Esophagus (tissue), 2 donors: ENCODE measurements at regions not wholly inside any gene's neighbourhood (a gene's known extent, or its start where the extent isn't known, plus 50 kb on each side); places are given as distances from the start of the nearest gene placed in this dataset.

ENCODE experiments used
- H3K27ac ChIP-seq, 2 donors: one replicate each; pipeline ENCODE4 v1.5.1; 2013; ENCODE audit warnings: low read depth in 2 of 2, mild to moderate bottlenecking in 2 of 2, inconsistent platforms in 1 of 2, low read length in 1 of 2, moderate library complexity in 1 of 2
- H3K27me3 ChIP-seq, 2 donors: one replicate each; pipeline ENCODE4 v1.6.1; 2013; ENCODE audit warnings: low read length in 2 of 2, control low read depth in 1 of 2, mild to moderate bottlenecking in 1 of 2; ENCODE audit not compliant: insufficient read depth in 2 of 2, control insufficient read depth in 1 of 2
- H3K36me3 ChIP-seq, 2 donors: one replicate each; pipeline ENCODE4 v1.6.1; 2013; ENCODE audit warnings: low read length in 1 of 2; ENCODE audit not compliant: control insufficient read depth in 2 of 2, insufficient read depth in 2 of 2
- H3K4me1 ChIP-seq, 2 donors: one replicate each; pipeline ENCODE4 v1.6.1; 2013; ENCODE audit warnings: low read length in 1 of 2; ENCODE audit not compliant: control insufficient read depth in 2 of 2, insufficient read depth in 2 of 2
- H3K4me3 ChIP-seq, 2 donors: one replicate each; pipeline ENCODE4 v1.5.1; 2013; ENCODE audit warnings: low read length in 2 of 2, mild to moderate bottlenecking in 2 of 2, low read depth in 1 of 2, moderate library complexity in 1 of 2
- H3K9me3 ChIP-seq, 2 donors: one replicate each; pipeline ENCODE4 v1.6.1; 2013; ENCODE audit warnings: mild to moderate bottlenecking in 2 of 2, low read depth in 1 of 2, low read length in 1 of 2, moderate library complexity in 1 of 2; ENCODE audit not compliant: control insufficient read depth in 2 of 2, insufficient read depth in 1 of 2
- WGBS, 2 donors: extraction: QIAGEN DNeasy Blood & Tissue Kit; methylation state at CpG; one replicate each; pipeline ENCODE4 v1.1.7; 2013; 5-methylcytosine and 5-hydroxymethylcytosine counted together
- donor health status: healthy with polysubstance abuse.
- donor health status: Bipolar disorder and iron deficiency.

DNA sequence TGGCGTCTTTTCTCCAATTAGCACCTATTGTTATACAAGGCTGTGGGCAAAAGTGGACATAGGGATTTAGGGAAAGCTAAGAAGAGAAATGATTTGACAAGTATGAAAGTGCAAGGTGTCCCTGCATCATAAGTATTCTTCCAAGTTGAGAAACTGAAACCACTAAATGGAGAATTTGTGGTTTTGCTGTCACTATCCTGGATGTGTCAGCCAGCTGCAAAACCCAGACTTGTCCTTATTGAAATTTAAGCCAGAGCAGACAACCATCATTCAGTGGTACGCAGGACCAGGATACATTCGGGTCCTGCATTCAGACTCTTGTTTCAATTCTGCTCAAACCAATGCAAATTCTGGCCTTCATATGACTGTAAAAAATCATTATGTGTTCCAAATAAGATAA, 384.8 kb upstream of the TGFBR2 start:
- no peak overlapping the region for H3K27ac ChIP-seq
- WGBS, 2 donors, result 76 to 88% methylated on average over 3 of the region's 3 CpGs
- no peak overlapping the region for H3K4me3 ChIP-seq
- no peaks in the 10 kb centered on the region for H3K4me1 ChIP-seq
- no peaks in the 10 kb centered on the region for H3K27me3 ChIP-seq
- no peaks in the 10 kb centered on the region for H3K9me3 ChIP-seq
- H3K36me3 ChIP-seq, result no peaks in the 10 kb centered on the region

DNA sequence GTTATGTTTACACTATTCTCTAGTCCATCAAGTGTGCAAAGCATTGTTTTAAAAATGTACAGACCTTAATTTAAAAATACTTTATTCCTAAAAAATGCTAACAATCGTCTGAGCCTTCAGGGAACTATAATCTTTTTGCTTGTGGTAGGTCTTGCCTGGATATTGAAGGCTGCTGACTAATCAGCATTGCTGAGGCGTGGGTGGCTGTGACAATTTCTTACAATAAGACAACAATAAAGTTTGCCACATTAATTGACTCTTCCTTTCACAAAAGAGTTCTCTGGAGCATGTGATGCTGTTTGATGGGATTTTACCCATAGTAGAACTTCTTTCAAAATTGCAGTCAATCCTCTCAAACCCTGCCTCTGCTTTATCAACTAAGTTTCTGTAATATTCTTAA, 384.0 kb upstream of the TGFBR2 start:
- no peak overlapping the region for H3K27ac ChIP-seq
- WGBS, 2 donors, result 67 to 72% methylated on average over 2 of the region's 2 CpGs
- no peak overlapping the region for H3K4me3 ChIP-seq
- no peaks in the 10 kb centered on the region for H3K36me3 ChIP-seq
- no peaks in the 10 kb centered on the region for H3K9me3 ChIP-seq
- H3K4me1 ChIP-seq, result no peaks in the 10 kb centered on the region
- no peaks in the 10 kb centered on the region for H3K27me3 ChIP-seq

DNA sequence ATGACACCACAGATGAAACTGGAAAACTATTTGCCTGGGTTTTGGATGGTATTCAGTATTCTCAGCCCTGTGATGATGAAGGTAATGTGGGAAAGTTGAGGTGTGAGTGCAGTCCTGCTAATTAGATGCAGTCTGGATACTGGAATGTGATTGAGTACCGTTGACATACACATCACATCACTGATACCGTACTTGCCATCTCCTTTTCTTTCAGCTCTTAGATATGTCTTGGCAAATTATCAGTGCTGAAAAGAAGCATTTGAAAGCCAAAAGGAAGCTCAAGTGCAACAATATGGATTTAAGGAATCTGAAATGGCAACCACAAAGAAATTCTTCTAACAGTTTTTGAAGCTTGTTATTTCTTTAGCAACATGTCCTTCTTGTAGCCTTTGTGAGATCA, 381.4 kb upstream of the TGFBR2 start:
- WGBS, 2 donors, result 81 to 90% methylated on average over 2 of the region's 2 CpGs
- H3K27me3 ChIP-seq, result no peaks in the 10 kb centered on the region
- no peaks in the 10 kb centered on the region for H3K9me3 ChIP-seq
- H3K4me1 ChIP-seq, result no peaks in the 10 kb centered on the region
- no peaks in the 10 kb centered on the region for H3K36me3 ChIP-seq
- no peak overlapping the region for H3K4me3 ChIP-seq
- no peak overlapping the region for H3K27ac ChIP-seq

DNA sequence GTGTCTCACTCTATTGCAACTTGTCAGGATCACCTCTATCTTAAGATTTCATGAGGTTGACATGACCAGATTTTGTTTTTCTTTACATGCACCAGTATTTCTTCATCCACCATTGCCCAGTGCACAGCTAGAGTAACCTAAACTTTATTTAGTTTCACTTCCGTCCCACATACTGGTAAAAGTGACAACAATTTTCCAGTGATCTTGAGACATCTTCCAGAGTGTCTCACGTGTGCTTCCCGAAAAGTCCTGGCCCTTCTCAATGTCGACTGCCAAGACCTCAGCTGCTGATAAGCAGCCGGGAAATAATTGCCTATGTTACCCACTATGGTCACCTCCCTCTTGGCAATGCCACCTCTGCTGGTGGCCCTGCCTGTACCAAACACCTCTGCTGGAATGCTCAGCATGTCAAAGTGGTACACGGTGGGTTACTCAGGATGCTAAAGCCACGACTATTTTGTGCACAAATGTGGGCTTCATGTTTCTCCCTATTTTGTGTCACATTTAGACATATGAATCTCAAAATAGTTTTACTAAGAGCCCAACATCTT, 379.7 kb upstream of the TGFBR2 start:
- no peaks in the 10 kb centered on the region for H3K4me1 ChIP-seq
- H3K27me3 ChIP-seq, result no peaks in the 10 kb centered on the region
- no peaks in the 10 kb centered on the region for H3K36me3 ChIP-seq
- no peak overlapping the region for H3K27ac ChIP-seq
- H3K9me3 ChIP-seq, result no peaks in the 10 kb centered on the region
- no peak overlapping the region for H3K4me3 ChIP-seq
- WGBS, 2 donors, result 87 to 88% methylated on average over 7 of the region's 7 CpGs

DNA sequence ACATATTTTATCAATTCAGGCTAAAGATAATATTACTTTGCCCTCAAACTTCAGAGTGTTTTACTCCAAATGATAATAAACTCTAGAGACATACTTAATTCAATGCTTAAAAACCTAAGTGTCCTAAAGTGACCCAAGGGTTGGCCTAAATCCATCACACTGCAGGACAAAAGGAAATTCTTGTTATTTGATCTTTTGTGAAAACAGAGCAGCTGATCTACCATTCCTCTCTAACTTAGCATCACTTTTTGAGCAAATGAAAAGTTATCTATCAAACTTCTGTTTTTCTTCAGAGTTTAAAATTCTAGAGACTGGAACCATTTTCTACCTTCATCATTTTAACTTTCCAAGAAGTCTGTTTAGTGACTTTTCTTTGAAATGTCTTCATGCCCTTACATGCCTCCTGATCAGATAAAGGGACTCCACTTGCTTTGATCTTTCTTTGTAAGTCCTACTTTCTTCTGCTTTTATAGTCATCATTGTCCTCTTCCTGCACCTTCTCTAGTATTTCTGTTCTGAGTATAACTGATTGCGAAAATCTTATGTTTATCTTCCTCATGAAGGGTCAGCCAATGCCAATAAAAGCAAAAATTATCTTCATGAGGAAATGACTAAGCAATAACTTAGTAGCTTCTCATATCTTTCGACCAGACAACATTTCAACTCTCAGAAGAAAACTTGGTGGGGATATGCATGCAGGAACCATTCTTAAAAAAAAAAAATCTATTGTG, 378.7 kb upstream of the TGFBR2 start:
- H3K4me3 ChIP-seq, result no peak overlapping the region
- WGBS, 2 donors, result 41 to 48% methylated on average over 2 of the region's 2 CpGs
- H3K27ac ChIP-seq, result no peak overlapping the region
- no peaks in the 10 kb centered on the region for H3K9me3 ChIP-seq
- no peaks in the 10 kb centered on the region for H3K36me3 ChIP-seq
- no peaks in the 10 kb centered on the region for H3K4me1 ChIP-seq
- H3K27me3 ChIP-seq, result no peaks in the 10 kb centered on the region

DNA sequence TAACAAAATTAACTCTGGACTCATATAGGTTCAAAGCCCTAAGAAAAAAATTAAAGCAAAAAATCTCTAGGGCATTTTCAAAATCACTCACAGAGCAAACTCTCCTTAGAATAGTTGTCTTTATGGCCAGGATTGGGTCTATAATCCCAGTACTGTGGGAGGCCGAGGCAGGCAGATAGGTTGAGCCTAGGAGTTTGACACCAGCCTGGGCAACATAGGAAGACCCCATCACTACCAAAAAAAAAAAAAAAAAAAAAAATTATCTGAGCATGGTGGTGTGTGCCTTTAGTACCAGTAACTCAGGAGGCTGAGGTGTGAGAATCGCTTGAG, 378.1 kb upstream of the TGFBR2 start:
- no peaks in the 10 kb centered on the region for H3K4me1 ChIP-seq
- no peak overlapping the region for H3K4me3 ChIP-seq
- no peaks in the 10 kb centered on the region for H3K27me3 ChIP-seq
- WGBS, 2 donors, result 92 to 96% methylated on average over 2 of the region's 2 CpGs
- no peaks in the 10 kb centered on the region for H3K9me3 ChIP-seq
- H3K36me3 ChIP-seq, result no peaks in the 10 kb centered on the region
- no peak overlapping the region for H3K27ac ChIP-seq

DNA sequence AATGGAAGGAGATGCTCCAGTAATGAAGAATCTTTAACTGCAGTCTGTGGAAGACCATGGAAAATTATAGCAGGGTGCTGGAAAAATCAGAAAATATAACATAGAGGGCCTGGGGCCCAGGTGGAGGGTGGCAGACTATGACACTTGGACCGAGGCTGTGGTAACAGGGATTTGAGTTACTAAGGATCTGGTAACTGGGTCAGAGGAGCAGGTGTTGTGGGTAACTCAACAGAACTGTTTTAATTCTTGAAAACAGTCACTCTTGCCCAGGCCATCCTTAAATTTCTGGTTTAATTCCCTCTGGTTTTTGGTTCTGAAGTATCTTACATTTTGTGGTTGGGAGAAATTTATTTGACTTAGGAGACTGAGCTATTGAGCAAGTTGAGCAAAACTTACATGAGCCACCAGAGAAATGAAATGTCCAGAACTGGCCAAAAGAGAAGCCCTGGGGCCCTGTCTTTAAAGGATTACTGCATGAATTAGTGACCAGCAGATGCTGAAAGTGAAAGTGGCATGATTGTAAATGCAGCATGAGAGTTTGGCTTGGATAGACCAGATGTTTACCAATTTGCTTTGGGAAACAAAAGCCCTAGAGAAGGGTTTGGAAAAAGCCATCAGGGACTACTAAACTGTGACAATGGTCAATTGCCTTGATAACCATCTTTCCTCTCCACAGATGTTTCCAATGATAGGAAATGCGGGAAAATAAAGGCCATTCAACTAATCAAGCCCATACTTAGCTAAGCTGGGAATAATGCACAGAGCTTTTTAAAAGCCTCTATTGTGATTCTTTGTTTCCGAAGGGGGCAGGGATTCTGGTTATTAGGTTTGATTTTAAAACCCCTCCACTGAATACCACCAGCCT, 374.9 kb upstream of the TGFBR2 start:
- 86 to 92% methylated on average over 3 of the region's 3 CpGs for WGBS, 2 donors
- Histone ChIP-seq H3K27ac (peak overlapping the region in 1 of 2 donors; percentile 5), H3K36me3 (no peaks in the 10 kb centered on the region), H3K27me3 (no peaks in the 10 kb centered on the region), H3K4me1 (no peaks in the 10 kb centered on the region), H3K9me3 (no peaks in the 10 kb centered on the region), H3K4me3 (no peak overlapping the region)

DNA sequence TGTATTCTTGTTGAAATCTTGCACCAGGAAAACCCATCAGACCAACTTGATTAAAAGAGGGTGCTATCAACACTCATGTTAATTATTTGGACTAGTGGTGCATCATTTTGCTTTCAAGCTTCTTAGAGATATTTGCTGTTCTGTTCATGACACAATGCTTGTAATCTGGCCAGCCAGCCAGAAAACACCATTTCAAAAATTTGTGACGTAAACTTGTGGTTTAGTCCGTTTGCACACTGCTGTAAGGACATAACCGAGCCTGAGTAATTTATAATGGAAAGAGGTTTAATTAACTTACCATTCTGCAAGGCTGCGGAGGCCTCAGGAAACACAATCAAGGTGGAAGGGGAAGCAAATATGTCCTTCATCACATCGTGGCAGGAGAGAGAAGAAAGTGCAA, 374.3 kb upstream of the TGFBR2 start:
- no peaks in the 10 kb centered on the region for H3K36me3 ChIP-seq
- no peaks in the 10 kb centered on the region for H3K27me3 ChIP-seq
- H3K4me1 ChIP-seq, result no peaks in the 10 kb centered on the region
- H3K4me3 ChIP-seq, result no peak overlapping the region
- WGBS, 2 donors, result 67 to 70% methylated on average over 5 of the region's 5 CpGs
- H3K27ac ChIP-seq, result no peak overlapping the region
- no peaks in the 10 kb centered on the region for H3K9me3 ChIP-seq

DNA sequence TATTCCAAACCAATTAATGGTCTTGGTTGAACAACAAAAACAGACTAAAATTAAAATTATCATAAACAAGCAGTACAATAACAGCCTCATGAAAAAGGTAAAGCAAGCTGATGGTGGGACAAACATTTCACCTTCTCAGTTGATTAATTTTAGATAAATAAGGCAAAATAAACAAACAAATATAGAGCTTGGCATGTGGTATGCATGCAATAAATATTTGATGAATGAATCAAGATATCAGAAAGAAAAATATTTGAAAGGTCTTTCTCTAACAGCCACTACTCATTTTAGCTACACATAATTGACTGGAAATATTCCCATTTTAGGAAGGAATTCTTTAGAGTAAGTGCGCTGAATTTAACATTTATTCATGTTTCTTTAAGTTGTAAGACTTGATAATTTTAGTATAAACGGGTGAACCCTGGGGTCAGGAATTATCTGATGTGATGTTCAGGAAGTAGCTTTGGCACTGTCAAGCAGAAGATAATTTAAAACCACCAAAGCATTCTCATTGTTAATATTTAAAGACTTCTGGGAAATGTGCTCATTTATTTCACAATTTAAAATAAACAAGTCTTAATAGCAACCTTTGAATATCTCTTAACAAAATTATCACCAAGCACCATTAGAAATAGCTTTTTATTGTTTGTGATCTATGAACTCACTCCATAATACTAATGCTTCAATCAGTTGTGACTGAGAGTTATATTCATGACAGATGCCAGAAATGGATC, 372.3 kb upstream of the TGFBR2 start:
- 49 to 51% methylated on average over 2 of the region's 2 CpGs for WGBS, 2 donors
- Histone ChIP-seq H3K27ac (no peak overlapping the region), H3K4me3 (no peak overlapping the region), H3K27me3 (no peaks in the 10 kb centered on the region), H3K36me3 (no peaks in the 10 kb centered on the region), H3K9me3 (no peaks in the 10 kb centered on the region), H3K4me1 (no peaks in the 10 kb centered on the region)
